Lower leg skin (tissue), 3 donors: ENCODE measurements at regions not wholly inside any gene's neighbourhood (a gene's known extent, or its start where the extent isn't known, plus 50 kb on each side); places are given as distances from the start of the nearest gene placed in this dataset.

Experiments used
- POLR2A ChIP-seq, 2 donors: fragments of 450-650 bp; IDR thresholded peaks; one replicate each; pipeline ENCODE4 v1.6.1; 2016 to 2017; ENCODE audit warnings: antibody characterized with exemption in 2 of 2, mild to moderate bottlenecking in 1 of 2, moderate library complexity in 1 of 2
- TF ChIP-seq, protein P1 (sequence below), 3 donors: fragments of 450-650 bp; IDR thresholded peaks; one replicate each; pipeline ENCODE4 v1.5.1; 2016; ENCODE audit warnings: antibody characterized with exemption in 3 of 3, mild to moderate bottlenecking in 3 of 3, moderate library complexity in 2 of 3

DNA sequence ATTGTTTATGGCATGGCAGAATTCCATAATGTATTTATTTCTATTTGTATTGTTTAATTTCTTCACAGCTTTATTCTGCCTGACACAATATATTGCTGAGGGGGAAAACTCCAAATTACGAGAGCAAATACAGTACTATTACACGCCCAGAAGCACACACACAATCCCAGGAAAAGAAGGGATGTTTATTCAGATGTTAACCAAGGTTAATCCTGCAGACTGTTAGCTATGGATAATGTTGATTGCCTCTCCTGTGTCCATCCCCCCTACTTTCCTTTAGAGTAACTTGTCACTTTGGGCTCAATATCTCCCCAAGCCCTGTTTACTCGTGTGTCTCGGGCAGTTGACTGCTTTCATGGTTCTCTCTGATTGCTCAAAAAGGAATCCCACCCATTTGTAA, 84.2 kb upstream of the ERCC6L2 start:
- TF ChIP-seq, protein P1, sequence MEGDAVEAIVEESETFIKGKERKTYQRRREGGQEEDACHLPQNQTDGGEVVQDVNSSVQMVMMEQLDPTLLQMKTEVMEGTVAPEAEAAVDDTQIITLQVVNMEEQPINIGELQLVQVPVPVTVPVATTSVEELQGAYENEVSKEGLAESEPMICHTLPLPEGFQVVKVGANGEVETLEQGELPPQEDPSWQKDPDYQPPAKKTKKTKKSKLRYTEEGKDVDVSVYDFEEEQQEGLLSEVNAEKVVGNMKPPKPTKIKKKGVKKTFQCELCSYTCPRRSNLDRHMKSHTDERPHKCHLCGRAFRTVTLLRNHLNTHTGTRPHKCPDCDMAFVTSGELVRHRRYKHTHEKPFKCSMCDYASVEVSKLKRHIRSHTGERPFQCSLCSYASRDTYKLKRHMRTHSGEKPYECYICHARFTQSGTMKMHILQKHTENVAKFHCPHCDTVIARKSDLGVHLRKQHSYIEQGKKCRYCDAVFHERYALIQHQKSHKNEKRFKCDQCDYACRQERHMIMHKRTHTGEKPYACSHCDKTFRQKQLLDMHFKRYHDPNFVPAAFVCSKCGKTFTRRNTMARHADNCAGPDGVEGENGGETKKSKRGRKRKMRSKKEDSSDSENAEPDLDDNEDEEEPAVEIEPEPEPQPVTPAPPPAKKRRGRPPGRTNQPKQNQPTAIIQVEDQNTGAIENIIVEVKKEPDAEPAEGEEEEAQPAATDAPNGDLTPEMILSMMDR (IDR thresholded peaks at IDR 0.05): no peak
- no peak for TF ChIP-seq POLR2A (IDR thresholded peaks at IDR 0.05)
